ENCODE measurements at regions not wholly inside any gene's neighbourhood (a gene's known extent, or its start where the extent isn't known, plus 50 kb on each side); places are given as distances from the start of the nearest gene placed in this dataset.

DNA sequence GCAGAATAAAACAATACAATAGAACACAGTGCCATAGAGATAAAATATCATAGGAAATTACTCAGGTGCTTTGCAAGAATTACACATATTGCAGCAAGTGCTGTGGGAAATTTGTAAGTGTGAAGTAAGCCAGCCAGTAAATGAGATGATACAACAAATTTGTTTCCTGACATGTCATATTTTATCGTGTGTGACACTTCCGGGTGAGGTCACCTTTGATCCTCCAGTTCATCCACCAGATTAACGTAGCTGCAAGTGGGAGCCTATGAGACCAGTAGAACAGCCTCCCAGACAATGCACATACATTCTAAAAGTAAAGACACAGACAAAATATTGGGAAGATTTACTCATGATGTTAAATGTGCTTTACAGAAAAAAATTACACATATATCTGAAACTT is 72.2 kb downstream of the PRDM9 start:
- DNase-seq (ENCODE audit: low read depth in 2 of 2): no peak

DNA sequence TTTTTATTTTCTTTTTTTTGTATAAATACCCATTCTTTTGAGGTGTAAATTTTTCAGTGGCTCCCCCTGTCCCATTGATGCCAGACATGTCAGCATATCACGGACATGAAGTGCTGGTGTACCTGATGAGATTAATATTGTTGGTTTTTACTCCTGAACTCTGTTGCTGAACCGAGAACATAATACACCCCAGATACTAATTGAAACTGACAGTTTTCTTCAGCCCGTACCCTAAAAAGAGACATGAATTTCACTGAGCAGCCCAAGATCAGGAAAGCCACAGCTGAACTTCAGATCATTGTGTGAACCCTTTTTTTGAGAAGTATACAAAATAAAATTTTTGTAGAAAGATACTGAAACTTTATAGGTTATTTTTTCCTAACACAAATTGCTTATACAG is 75.7 kb downstream of the PRDM9 start:
- DNase-seq (ENCODE audit: low read depth in 2 of 2): no peak

DNA sequence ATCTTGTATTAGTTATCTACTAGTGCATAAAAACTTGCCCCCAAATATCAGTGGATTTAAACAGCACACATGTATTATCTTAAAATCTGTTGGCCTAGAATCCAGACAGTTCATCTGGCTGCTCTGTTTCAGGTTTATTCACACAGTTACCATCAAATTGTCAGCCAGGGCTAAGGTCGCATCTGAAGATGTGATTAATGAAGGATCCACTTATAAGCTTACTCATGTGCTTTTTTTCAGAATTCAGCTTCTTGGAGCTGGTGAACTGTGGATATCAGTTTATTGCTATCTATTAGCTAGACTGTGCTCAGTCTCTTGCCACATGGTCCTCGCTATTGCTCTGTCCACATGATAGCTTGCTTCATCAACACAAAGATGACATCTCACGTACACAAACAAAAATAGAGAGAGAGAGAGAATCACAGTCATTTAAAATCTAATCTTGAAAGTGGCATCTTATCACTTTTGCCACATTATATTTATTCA is 81.5 kb downstream of the PRDM9 start:
- DNase-seq (ENCODE audit: low read depth in 2 of 2): no peak

GRCh38 chr5:23591250-23591649 is 83.8 kb downstream of the PRDM9 start:
- DNase-seq (ENCODE audit: low read depth in 2 of 2): no peak

DNA sequence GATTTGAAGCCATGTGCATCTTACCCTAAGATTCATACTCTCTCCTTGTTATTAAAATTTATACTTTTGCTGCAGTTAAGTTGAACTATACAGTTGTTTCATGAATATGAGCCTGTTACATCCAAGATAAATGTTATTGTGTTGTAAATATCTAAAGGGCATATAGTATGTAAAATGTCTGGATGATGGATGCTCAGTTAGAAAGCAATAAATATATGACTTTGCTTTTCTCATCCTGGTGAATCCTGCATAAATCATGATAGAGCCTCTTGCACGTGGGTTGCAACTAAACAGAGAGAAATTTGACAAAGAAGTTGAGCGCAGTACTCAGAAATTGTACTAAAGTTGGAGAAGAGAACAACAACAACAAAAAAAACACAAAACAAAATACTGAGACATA is 99.5 kb downstream of the PRDM9 start:
- DNase-seq (ENCODE audit: low read depth in 2 of 2): no peak

DNA sequence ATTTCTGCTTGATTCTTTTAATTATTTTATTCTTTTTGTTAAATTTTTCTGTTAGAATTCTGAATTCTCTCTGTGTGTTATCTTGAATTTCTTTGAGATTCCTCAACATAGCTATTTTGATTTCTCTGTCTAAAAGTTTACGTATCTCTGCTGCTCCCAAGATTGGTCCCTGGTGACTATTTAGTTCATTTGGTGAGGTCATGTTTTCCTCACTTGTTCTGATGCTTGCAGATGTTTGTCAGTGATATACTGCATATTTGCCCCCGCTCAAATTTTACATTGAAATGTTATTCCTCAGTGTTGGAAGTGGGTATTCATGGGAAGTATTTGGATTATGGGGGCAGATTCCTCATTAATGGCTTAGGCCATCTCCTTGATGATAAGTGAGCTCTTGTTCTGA is 105.3 kb downstream of the PRDM9 start:
- DNase-seq (ENCODE audit: low read depth in 2 of 2): no peak

DNA sequence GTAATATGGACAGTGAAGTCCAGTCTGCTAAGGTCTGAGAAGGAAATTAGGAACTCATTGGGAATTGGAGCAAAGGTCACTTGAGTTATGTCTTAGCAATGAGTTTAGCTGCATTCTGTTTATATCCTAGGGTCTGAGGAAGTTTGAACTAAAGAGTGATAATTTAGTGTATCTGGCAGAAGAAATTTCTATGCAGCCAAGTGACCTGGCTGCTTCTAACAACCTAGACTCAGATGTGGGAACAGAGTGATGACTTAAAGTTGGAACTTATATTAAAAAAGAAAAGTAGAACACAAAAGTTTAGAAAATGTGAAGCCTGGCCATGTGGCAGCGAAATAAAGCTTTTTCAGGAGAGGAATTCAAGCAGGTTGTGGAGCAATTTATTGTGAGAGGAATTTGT is 106.2 kb downstream of the PRDM9 start:
- no peak for DNase-seq (ENCODE audit: low read depth in 2 of 2)

DNA sequence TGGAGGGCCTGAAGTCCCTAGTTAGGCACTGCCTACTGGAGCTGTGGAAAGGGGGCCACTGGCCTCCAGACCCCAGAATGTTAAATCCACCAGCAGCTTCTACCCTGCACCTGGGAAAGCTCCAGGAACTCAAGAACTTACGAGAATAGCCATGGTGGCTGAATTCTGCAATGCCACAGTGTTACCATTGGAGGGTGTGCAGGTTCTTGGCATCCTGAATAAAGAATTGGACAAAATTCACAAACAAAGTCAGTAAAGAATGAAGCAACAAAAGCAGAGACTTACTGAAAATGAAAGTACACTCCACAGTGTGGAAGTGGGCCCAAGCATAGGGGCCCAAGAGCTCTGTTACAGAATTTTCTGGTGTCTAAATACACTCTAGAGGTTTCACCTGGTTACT is 107.0 kb downstream of the PRDM9 start:
- no peak for DNase-seq (ENCODE audit: low read depth in 2 of 2)

- DNase-seq (ENCODE audit: low read depth in 2 of 2): no peak
Measured at GRCh38 chr5:23626961-23627360, 119.6 kb downstream of the PRDM9 start.

DNA sequence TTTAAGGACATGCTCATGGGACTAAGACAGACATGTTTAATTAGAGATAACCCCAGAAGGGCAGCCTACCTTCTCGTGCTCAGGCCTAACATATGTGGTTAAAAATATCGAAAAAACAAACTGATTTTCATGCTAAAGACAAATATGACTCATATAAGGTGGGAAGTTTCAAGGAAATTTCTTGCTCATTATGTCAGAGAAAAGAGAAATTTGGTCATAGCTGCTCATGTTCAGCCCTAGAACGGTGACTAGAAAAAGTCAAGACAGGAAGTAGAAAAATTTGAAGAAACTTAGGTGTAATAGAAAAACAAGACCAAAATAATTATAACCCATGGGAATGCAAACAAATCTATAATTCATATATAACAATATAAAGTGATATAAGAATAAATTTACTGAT is 120.6 kb downstream of the PRDM9 start:
- no peak for DNase-seq (ENCODE audit: low read depth in 2 of 2)

DNA sequence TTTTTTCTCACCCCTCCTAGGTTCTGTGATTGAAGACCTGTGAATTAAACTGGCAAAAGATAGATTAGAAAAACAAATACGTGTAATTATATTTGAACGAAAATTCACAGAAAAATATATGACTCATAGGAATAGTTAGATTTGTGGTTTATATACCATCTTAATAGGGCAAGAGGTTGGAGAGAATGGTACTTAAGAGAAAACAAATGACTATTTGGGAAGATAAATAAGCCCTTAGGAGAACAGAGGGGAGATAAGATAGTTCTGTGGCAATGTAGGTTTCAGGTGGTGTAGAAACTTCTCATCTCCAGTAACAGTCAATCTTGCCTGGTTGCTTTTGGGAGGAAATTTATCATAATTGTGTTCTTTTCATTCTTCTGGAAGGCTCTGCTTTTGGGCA is 122.0 kb downstream of the PRDM9 start:
- DNase-seq (ENCODE audit: low read depth in 2 of 2): no peak

GRCh38 chr5:23631302-23632045 is 124.1 kb downstream of the PRDM9 start:
- DNase-seq (ENCODE audit: low read depth in 2 of 2): peak; percentile 13 to 15

GRCh38 chr5:23635938-23636337 is 128.5 kb downstream of the PRDM9 start:
- DNase-seq (ENCODE audit: low read depth in 2 of 2): no peak

GRCh38 chr5:23639326-23639725 is 131.9 kb downstream of the PRDM9 start:
- DNase-seq (ENCODE audit: low read depth in 2 of 2): no peak

GRCh38 chr5:23648656-23649055 is 141.2 kb downstream of the PRDM9 start:
- no peak for DNase-seq (ENCODE audit: low read depth in 2 of 2)

DNA sequence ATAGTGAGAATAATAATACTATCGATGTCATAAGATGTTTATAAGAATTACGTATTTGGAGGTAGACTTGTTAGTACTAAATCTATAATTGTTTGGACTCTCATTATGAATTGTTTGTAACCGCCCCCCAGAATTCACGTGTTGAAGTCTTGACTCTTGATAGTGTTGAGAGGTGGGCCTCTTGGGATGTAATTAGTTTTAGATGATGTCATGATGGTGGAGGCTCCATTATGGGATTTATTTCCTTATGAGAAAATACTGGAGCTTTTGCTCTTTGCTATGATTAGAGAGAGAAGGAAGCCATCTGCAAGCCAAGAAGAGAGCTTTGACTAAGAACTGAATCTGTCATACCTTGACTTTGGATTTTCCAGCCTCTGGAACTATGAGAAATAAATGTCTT is 142.2 kb downstream of the PRDM9 start:
- no peak for DNase-seq (ENCODE audit: low read depth in 2 of 2)

- DNase-seq (ENCODE audit: low read depth in 2 of 2): no peak
Measured at GRCh38 chr5:23655674-23656073, 148.3 kb downstream of the PRDM9 start.

- no peak for DNase-seq (ENCODE audit: low read depth in 2 of 2)
Measured at GRCh38 chr5:23675456-23675855, 168.0 kb downstream of the PRDM9 start.

DNA sequence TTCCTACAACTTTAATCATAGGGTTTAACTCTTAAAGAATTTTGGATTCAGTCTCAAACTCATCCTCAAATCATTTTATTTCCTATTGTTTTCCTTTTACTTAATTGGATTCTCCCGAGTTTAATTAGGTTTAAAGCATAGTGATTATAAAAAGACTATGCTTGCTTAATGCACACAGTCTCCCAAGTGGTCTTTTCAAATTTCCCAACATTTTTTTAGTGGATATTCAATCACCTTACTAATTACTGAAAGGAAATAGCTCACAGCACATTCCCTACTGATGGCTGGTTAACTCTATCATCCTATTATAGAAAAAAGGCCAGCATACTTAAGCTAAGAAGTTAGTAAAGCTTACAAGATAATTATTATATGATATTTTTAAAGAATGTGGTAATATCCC is 170.6 kb downstream of the PRDM9 start:
- DNase-seq (ENCODE audit: low read depth in 2 of 2): no peak

- no peak for DNase-seq (ENCODE audit: low read depth in 2 of 2)
Measured at GRCh38 chr5:23684103-23684502, 176.7 kb downstream of the PRDM9 start.

DNA sequence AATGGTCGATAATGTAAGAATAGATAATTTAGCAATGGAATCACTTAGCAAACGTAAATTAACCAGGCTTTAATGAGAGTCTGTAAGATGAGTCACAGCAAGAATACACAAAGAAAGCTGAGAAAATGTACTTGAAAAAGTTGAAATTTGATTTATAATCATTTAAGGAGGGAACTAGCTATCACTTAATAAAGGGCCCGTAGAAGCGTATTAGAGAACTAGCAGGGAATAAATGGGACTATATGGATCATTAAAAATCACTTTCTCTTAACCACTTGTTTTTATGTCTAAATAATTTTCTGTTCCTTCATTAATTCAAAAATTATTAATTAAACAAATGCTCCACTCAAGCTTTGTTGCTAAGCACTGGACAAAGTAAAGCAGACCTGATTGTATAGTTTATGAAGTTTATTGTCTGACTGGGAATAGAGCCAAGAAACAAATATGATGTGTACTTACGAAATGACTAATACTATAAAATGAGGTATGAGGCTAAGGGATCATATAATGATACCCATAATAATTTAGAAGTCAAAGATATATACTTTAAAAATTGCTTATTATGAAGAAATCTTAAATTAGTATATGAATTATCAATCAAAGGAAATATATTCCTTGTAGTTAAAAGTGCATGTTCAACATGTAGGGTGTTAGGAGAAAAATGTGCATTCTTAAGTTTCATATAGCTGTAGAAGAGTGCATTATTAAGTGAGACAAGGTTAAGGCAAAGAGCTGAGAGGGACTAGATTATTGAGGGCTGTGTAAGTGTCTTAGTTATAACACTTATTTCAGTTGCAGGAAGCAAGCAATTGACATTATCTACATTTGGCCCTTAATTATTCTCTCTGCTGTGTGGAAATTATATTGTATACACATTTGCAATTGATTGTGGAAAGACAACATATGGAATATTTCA is 196.8 kb downstream of the PRDM9 start:
- no peak for DNase-seq (ENCODE audit: low read depth in 2 of 2)

DNA sequence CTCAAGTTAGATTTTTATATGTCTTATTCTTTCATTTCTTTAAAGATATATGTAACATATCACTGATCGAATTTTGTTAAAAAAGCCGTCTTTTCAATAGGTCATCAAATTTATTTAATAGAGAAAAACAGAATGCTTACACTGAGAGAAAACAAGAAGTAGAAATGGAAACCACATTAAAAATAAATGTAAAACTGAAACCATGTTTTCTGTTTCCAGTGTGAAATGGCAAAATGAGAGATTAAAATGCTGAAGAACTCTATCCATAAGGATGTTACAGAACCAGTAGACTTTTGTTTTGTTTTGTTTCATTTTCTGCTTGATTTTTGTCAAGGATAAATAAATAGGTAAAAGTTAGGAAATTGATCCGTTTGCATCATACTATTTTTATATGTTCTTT is 210.1 kb downstream of the PRDM9 start:
- no peak for DNase-seq (ENCODE audit: low read depth in 2 of 2)

DNA sequence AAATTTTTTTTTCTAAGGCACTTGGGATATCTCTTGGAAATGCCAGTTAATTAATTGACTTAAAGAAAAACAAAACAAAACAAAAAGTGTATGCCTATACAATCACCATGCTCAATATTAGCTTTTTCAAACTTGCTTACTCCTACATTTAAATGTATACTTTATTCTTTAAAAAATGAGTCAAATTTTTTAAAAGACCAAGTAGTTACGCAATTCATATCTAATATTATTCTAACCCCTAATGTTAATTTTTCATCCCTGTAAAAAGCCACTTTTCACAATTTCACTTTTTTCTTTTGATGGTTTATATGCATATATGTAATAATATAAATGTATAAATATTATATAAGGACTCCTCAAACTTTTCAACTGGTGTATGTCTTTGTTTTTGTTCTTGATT is 211.2 kb downstream of the PRDM9 start:
- DNase-seq (ENCODE audit: low read depth in 2 of 2): no peak

Measured in fibroblast of skin of left quadriceps (primary cell).